Upper lobe of left lung (tissue), 6 donors: ENCODE measurements at regions not wholly inside any gene's neighbourhood (a gene's known extent, or its start where the extent isn't known, plus 50 kb on each side); places are given as distances from the start of the nearest gene placed in this dataset.

ENCODE experiments used
- ATAC-seq, 2 donors: fragments of 200-7000 bp; cut with Tn5 transposase; one replicate each; pipeline ENCODE4 v1.9.1; 2022; ENCODE audit warnings: mild to moderate bottlenecking in 2 of 2, moderate library complexity in 2 of 2; ENCODE audit not compliant: low FRiP score in 2 of 2
- DNase-seq, 2 donors: peaks; one replicate each; pipeline ENCODE4 v3.0.0-alpha.2; 2019 to 2020
- H3K27ac ChIP-seq, 4 donors: fragments of 200-600 bp; sonication (generic); one replicate each; pipeline ENCODE4 v1.5.1; 2016 to 2019
- H3K27me3 ChIP-seq, 4 donors: fragments of 200-600 bp; sonication (generic); one replicate each; pipeline ENCODE4 v1.5.1; 2017 to 2019
- H3K36me3 ChIP-seq, 4 donors: fragments of 200-600 bp; sonication (generic); one replicate each; pipeline ENCODE4 v1.5.1; 2016 to 2019
- H3K4me1 ChIP-seq, 4 donors: fragments of 200-600 bp; sonication (generic); one replicate each; pipeline ENCODE4 v1.5.1; 2018 to 2019
- H3K4me3 ChIP-seq, 4 donors: fragments of 200-600 bp; sonication (generic); one replicate each; pipeline ENCODE4 v1.5.1; 2017 to 2019; ENCODE audit warnings: mild to moderate bottlenecking in 2 of 4, moderate library complexity in 1 of 4
- H3K9me3 ChIP-seq, 4 donors: fragments of 200-600 bp; sonication (generic); one replicate each; pipeline ENCODE4 v1.5.1; 2018 to 2019
- EP300 ChIP-seq, 4 donors: sonication (generic); formaldehyde crosslinking; IDR thresholded peaks; one replicate each; pipeline ENCODE4 v1.5.1; 2017; ENCODE audit warnings: antibody characterized with exemption in 4 of 4, control low read depth in 2 of 4
- POLR2A ChIP-seq, 4 donors: fragments of 450-650 bp; IDR thresholded peaks; one replicate each; pipeline ENCODE4 v1.5.1; 2016 to 2017; ENCODE audit warnings: antibody characterized with exemption in 4 of 4, mild to moderate bottlenecking in 2 of 4
- POLR2AphosphoS5 ChIP-seq, 2 donors: sonication (generic); formaldehyde crosslinking; IDR thresholded peaks; one replicate each; pipeline ENCODE4 v1.5.1; 2017; ENCODE audit warnings: antibody characterized with exemption in 2 of 2
- WGBS, 2 donors: methylation state at CpG; one replicate each; pipeline ENCODE4 v1.1.5; 2017 to 2018; 5-methylcytosine and 5-hydroxymethylcytosine counted together
- TF ChIP-seq, protein P1 (sequence below), 6 experiments: fragments of 450-650 bp in 4 of 6; fragments of 200-600 bp in 2 of 6; sonication (generic) in 2 of 6; IDR thresholded peaks; one replicate each; pipeline ENCODE4 v1.5.1; 2016 to 2019; ENCODE audit warnings: antibody characterized with exemption in 6 of 6
- donor health status: DM: no; HTN: no; CAD: no; lungs with moderate emphysema.
- donor health status: DM: no; HTN: yes; CAD: no; lungs with severe emphysema.

DNA sequence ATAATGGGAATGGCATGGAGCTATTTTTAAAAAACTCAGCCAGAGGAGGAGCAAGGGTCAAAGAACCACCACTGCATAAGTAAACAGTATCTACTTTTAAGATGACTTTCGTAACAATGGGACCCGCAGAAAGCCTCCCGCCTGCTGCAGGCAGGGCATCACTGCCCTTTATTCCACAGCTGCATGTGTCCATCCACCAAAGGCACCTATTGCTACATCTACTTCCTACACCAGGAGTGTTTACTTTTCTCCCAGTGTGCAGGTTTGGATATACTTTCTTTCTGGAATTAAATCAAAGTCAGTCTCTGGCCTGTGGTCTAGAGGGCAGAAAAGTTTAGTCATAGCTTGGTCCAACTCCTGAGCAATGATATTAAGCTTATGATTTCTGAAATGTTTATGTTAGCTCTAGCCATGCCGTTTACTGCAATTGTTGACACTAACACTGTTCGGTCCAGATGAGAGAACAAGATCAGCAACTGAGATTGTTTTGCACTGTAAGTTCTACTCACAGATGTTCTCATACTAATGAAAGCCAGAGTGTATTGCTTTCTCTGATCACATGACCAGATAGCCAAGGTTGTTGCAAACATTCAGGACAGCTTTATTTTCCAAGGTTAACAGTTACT lies 391.5 kb downstream of the FGF10 start:
- no peak for ATAC-seq
- 32 to 34% methylated on average over 5 of the region's 5 CpGs for WGBS, 2 donors
- TF ChIP-seq EP300 (IDR thresholded peaks at IDR 0.05): no peak
- TF ChIP-seq POLR2AphosphoS5 (IDR thresholded peaks at IDR 0.05): no peak
- no peak for TF ChIP-seq POLR2A (IDR thresholded peaks at IDR 0.05)
- TF ChIP-seq, protein P1, sequence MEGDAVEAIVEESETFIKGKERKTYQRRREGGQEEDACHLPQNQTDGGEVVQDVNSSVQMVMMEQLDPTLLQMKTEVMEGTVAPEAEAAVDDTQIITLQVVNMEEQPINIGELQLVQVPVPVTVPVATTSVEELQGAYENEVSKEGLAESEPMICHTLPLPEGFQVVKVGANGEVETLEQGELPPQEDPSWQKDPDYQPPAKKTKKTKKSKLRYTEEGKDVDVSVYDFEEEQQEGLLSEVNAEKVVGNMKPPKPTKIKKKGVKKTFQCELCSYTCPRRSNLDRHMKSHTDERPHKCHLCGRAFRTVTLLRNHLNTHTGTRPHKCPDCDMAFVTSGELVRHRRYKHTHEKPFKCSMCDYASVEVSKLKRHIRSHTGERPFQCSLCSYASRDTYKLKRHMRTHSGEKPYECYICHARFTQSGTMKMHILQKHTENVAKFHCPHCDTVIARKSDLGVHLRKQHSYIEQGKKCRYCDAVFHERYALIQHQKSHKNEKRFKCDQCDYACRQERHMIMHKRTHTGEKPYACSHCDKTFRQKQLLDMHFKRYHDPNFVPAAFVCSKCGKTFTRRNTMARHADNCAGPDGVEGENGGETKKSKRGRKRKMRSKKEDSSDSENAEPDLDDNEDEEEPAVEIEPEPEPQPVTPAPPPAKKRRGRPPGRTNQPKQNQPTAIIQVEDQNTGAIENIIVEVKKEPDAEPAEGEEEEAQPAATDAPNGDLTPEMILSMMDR (IDR thresholded peaks at IDR 0.05): no peak

GRCh38 chr5:43996221-43996620 lies 393.0 kb downstream of the FGF10 start:
- peaks cover 0 to 7% (median 0%) of the 10 kb centered on the region in 4 donors for H3K4me1 ChIP-seq
- no peak for DNase-seq
- H3K27ac ChIP-seq: no peak overlapping the region
- WGBS, 2 donors: 91 to 98% methylated on average over 2 of the region's 2 CpGs
- H3K27me3 ChIP-seq: no peaks in the 10 kb centered on the region
- H3K9me3 ChIP-seq: no peaks in the 10 kb centered on the region
- no peak for TF ChIP-seq POLR2AphosphoS5 (IDR thresholded peaks at IDR 0.05)
- TF ChIP-seq, protein P1 (IDR thresholded peaks at IDR 0.05): no peak
- TF ChIP-seq EP300 (IDR thresholded peaks at IDR 0.05): no peak
- no peak for TF ChIP-seq POLR2A (IDR thresholded peaks at IDR 0.05)
- ATAC-seq: no peak
- H3K4me3 ChIP-seq: no peak overlapping the region
- H3K36me3 ChIP-seq: no peaks in the 10 kb centered on the region

More for the DNA sequence above, 391.5 kb downstream of the FGF10 start:
- H3K27ac ChIP-seq: no peak overlapping the region
- H3K27me3 ChIP-seq: no peaks in the 10 kb centered on the region
- no peak for DNase-seq
- H3K4me3 ChIP-seq: no peak overlapping the region
- H3K4me1 ChIP-seq: peaks cover 0 to 7% (median 4%) of the 10 kb centered on the region in 4 donors
- no peaks in the 10 kb centered on the region for H3K9me3 ChIP-seq
- no peaks in the 10 kb centered on the region for H3K36me3 ChIP-seq

DNA sequence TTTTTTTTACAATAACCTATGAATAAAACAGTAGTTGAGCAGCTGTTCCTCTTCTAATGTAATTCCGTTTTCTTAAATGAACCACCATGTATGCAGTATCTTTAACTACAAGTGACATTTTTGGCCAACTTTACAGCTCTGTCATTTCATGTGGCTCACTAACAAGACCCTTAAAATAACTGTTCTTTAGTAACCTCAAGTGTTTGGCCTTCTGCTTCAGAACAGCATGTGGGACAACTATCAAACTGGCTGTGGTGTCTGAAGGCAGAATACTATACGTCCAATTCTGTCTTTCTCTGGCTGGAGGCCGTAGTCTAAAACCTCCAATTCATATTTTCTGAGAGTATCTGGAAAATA lies 391.4 kb downstream of the NNT start:
- Histone ChIP-seq H3K4me3 (no peak overlapping the region), H3K36me3 (no peaks in the 10 kb centered on the region), H3K27me3 (no peaks in the 10 kb centered on the region), H3K9me3 (no peaks in the 10 kb centered on the region), H3K4me1 (peaks cover 0 to 7% (median 0%) of the 10 kb centered on the region in 4 donors), H3K27ac (no peak overlapping the region)
- DNase-seq (no peak), ATAC-seq (no peak)
- no peak for TF ChIP-seq EP300 (IDR thresholded peaks at IDR 0.05)
- no peak for TF ChIP-seq POLR2A (IDR thresholded peaks at IDR 0.05)
- TF ChIP-seq POLR2AphosphoS5 (IDR thresholded peaks at IDR 0.05): no peak
- TF ChIP-seq, protein P1 (IDR thresholded peaks at IDR 0.05): no peak
- 66 to 80% methylated on average over 3 of the region's 3 CpGs for WGBS, 2 donors

GRCh38 chr5:43993634-43994351 lies 390.8 kb downstream of the NNT start:
- DNase-seq: no peak
- 83 to 88% methylated on average over 9 of the region's 9 CpGs for WGBS, 2 donors

More at GRCh38 chr5:43993634-43994351, 390.8 kb downstream of the NNT start:
- Histone ChIP-seq H3K27ac (no peak overlapping the region), H3K4me3 (no peak overlapping the region), H3K4me1 (peaks cover 0 to 7% (median 0%) of the 10 kb centered on the region in 4 donors), H3K27me3 (no peaks in the 10 kb centered on the region), H3K9me3 (no peaks in the 10 kb centered on the region), H3K36me3 (no peaks in the 10 kb centered on the region)
- ATAC-seq: no peak
- TF ChIP-seq POLR2AphosphoS5 (IDR thresholded peaks at IDR 0.05) (no peak), EP300 (IDR thresholded peaks at IDR 0.05) (no peak), POLR2A (IDR thresholded peaks at IDR 0.05) (no peak)
- TF ChIP-seq, protein P1 (IDR thresholded peaks at IDR 0.05): no peak
